NCI-H69 (cell line): ENCODE measurements at regions not wholly inside any gene's neighbourhood (a gene's known extent, or its start where the extent isn't known, plus 50 kb on each side); places are given as distances from the start of the nearest gene placed in this dataset.

ENCODE experiments used
- DNase-seq: peaks from one replicate; lab custom pipeline; 2025; lab: John Stamatoyannopoulos, UW

GRCh38 chrX:39555431-39555830 lies 542.3 kb downstream of the BCOR start:
- DNase-seq: no peak

- DNase-seq: no peak
These were observed 541.7 kb downstream of the BCOR start for GRCh38 chrX:39556056-39556455.

GRCh38 chrX:39559229-39559628 lies 538.5 kb downstream of the BCOR start:
- no peak for DNase-seq

GRCh38 chrX:39560271-39560670 lies 537.5 kb downstream of the BCOR start:
- no peak for DNase-seq

GRCh38 chrX:39563178-39563577 lies 534.6 kb downstream of the BCOR start:
- DNase-seq: no peak

GRCh38 chrX:39564751-39565150 lies 533.0 kb downstream of the BCOR start:
- DNase-seq: no peak

GRCh38 chrX:39574178-39574577 lies 523.6 kb downstream of the BCOR start:
- peak; percentile 43 for DNase-seq

- DNase-seq: peak; percentile 91
These were observed 521.5 kb downstream of the BCOR start for GRCh38 chrX:39576041-39576872.

- no peak for DNase-seq
These were observed 520.4 kb downstream of the BCOR start for GRCh38 chrX:39577206-39577984.

GRCh38 chrX:39577985-39578869 lies 519.5 kb downstream of the BCOR start:
- DNase-seq: no peak

- peak; percentile 6 for DNase-seq
These were observed 517.7 kb downstream of the BCOR start for GRCh38 chrX:39580043-39580442.

- DNase-seq: peak; percentile 44
These were observed 516.3 kb downstream of the BCOR start for GRCh38 chrX:39581411-39581810.

GRCh38 chrX:39582091-39582490 lies 515.7 kb downstream of the BCOR start:
- DNase-seq: peak; percentile 31

- DNase-seq: no peak
These were observed 514.8 kb downstream of the BCOR start for GRCh38 chrX:39582976-39583375.

- no peak for DNase-seq
These were observed 511.9 kb downstream of the BCOR start for GRCh38 chrX:39585808-39586207.

- DNase-seq: no peak
These were observed 511.4 kb downstream of the BCOR start for GRCh38 chrX:39586359-39586758.

GRCh38 chrX:39591099-39591498 lies 506.7 kb downstream of the BCOR start:
- DNase-seq: no peak

- DNase-seq: no peak
These were observed 505.0 kb downstream of the BCOR start for GRCh38 chrX:39592776-39593175.

- no peak for DNase-seq
These were observed 501.8 kb downstream of the BCOR start for GRCh38 chrX:39595977-39596376.

GRCh38 chrX:39596437-39596836 lies 501.3 kb downstream of the BCOR start:
- DNase-seq: no peak

- peak; percentile 74 for DNase-seq
These were observed 498.4 kb downstream of the BCOR start for GRCh38 chrX:39599339-39599738.

GRCh38 chrX:39600222-39600621 lies 497.5 kb downstream of the BCOR start:
- no peak for DNase-seq
